Cardiac septum (tissue), 1 donor: ENCODE measurements at regions not wholly inside any gene's neighbourhood (a gene's known extent, or its start where the extent isn't known, plus 50 kb on each side); places are given as distances from the start of the nearest gene placed in this dataset.
A peak's percentile ranks its signal among the peaks of the same experiment; 100 is the strongest.

Experiments
- DNase-seq: peaks from one replicate; pipeline ENCODE4 v3.0.0-alpha.2; 2020; ENCODE audit warnings: low spot score
- intact Hi-C: fragments of 100-400 bp; cut with DNase I; formaldehyde crosslinking; loops from one replicate; pipeline ENCODE4 v1.14.0; 2022
- donor health status: DM: no; HTN: no; CAD: no.

GRCh38 chr10:107739951-107740350 is 575.4 kb upstream of the SORCS1 start:
- no peak for DNase-seq
- intact Hi-C loops = no loop called here

- intact Hi-C loops = no loop called here
- DNase-seq = no peak
Measured at GRCh38 chr10:107733328-107734130, 569.0 kb upstream of the SORCS1 start.

- DNase-seq = no peak
- intact Hi-C loops = no loop called here
Measured at GRCh38 chr10:107732045-107732444, 567.5 kb upstream of the SORCS1 start.

GRCh38 chr10:107728807-107729206 is 564.3 kb upstream of the SORCS1 start:
- no peak for DNase-seq

GRCh38 chr10:107727767-107728317 is 563.3 kb upstream of the SORCS1 start:
- intact Hi-C loops = no loop called here
- DNase-seq = no peak

More at GRCh38 chr10:107728807-107729206, 564.3 kb upstream of the SORCS1 start:
- intact Hi-C loops = no loop called here

- intact Hi-C loops = no loop called here
- no peak for DNase-seq
Measured at GRCh38 chr10:107718864-107719263, 554.4 kb upstream of the SORCS1 start.

- intact Hi-C loops = no loop called here
Measured at GRCh38 chr10:107717046-107717445, 552.5 kb upstream of the SORCS1 start.

GRCh38 chr10:107715565-107715964 is 551.1 kb upstream of the SORCS1 start:
- intact Hi-C loops = no loop called here

More at GRCh38 chr10:107717046-107717445, 552.5 kb upstream of the SORCS1 start:
- no peak for DNase-seq

GRCh38 chr10:107708981-107709380 is 544.5 kb upstream of the SORCS1 start:
- no peak for DNase-seq
- intact Hi-C loops = no loop called here

More at GRCh38 chr10:107715565-107715964, 551.1 kb upstream of the SORCS1 start:
- DNase-seq = no peak

- DNase-seq = no peak
- intact Hi-C loops = no loop called here
Measured at GRCh38 chr10:107706096-107706725, 541.7 kb upstream of the SORCS1 start.

GRCh38 chr10:107701943-107702342 is 537.4 kb upstream of the SORCS1 start:
- intact Hi-C loops = no loop called here
- no peak for DNase-seq

- intact Hi-C loops = no loop called here
- no peak for DNase-seq
Measured at GRCh38 chr10:107692072-107692471, 527.6 kb upstream of the SORCS1 start.

GRCh38 chr10:107689323-107689722 is 524.8 kb upstream of the SORCS1 start:
- intact Hi-C loops = no loop called here
- DNase-seq = no peak

GRCh38 chr10:107687701-107688100 is 523.2 kb upstream of the SORCS1 start:
- no peak for DNase-seq
- intact Hi-C loops = no loop called here

GRCh38 chr10:107686095-107686494 is 521.6 kb upstream of the SORCS1 start:
- DNase-seq = peak; percentile 74
- intact Hi-C loops = no loop called here

- no peak for DNase-seq
- intact Hi-C loops = no loop called here
Measured at GRCh38 chr10:107671960-107672359, 507.5 kb upstream of the SORCS1 start.

- no peak for DNase-seq
- intact Hi-C loops = no loop called here
Measured at GRCh38 chr10:107666214-107666613, 501.7 kb upstream of the SORCS1 start.

GRCh38 chr10:107665459-107665858 is 501.0 kb upstream of the SORCS1 start:
- intact Hi-C loops = no loop called here
- DNase-seq = no peak

GRCh38 chr10:107657851-107658250 is 493.3 kb upstream of the SORCS1 start:
- intact Hi-C loops = no loop called here
- no peak for DNase-seq

- intact Hi-C loops = no loop called here
- DNase-seq = no peak
Measured at GRCh38 chr10:107656932-107657331, 492.4 kb upstream of the SORCS1 start.

- DNase-seq = no peak
- intact Hi-C loops = no loop called here
Measured at GRCh38 chr10:107653832-107654287, 489.4 kb upstream of the SORCS1 start.
